PC-9 (cell line): ENCODE measurements at regions not wholly inside any gene's neighbourhood (a gene's known extent, or its start where the extent isn't known, plus 50 kb on each side); places are given as distances from the start of the nearest gene placed in this dataset.

Experiments
- BruUV-seq: library from RNA; stranded (reverse); fragments of 400-500 nt; replicated peaks from 2 replicates; lab custom pipeline; 2021; lab: Mats Ljungman, UMichigan
- CTCF ChIA-PET: fragments of 300-600 bp; sonication (Branson Sonifier 250); formaldehyde crosslinking; loops from one replicate; lab custom pipeline; 2022; ENCODE audit warnings: antibody characterized with exemption; lab: Charles Lee
- POLR2A ChIA-PET: fragments of 300-600 bp; sonication (Branson Sonifier 250); formaldehyde crosslinking; loops from one replicate; lab custom pipeline; 2022; ENCODE audit warnings: antibody characterized with exemption; ENCODE audit not compliant: unreplicated experiment; lab: Charles Lee
- DNase-seq, 2 experiments: peaks; one replicate each; pipeline versions ENCODE4 v3.0.0 to v3.0.0-alpha.2; 2015 to 2022; ENCODE audit warnings: mixed read lengths in 1 of 2
- H2AFZ ChIP-seq: fragments of 200-600 bp; sonication (generic); 2 replicates; pipeline ENCODE4 v1.8.1; 2017; ENCODE audit warnings: antibody characterized with exemption
- H3F3A ChIP-seq: fragments of 200-600 bp; sonication (generic); 2 replicates; pipeline ENCODE4 v1.8.1; 2017; ENCODE audit warnings: antibody characterized with exemption, mild to moderate bottlenecking, low read depth; ENCODE audit not compliant: insufficient read depth
- H3K27ac ChIP-seq: fragments of 200-600 bp; sonication (generic); 2 replicates; pipeline ENCODE4 v1.6.1; 2016; ENCODE audit warnings: mixed run types
- H3K27me3 ChIP-seq: fragments of 200-600 bp; sonication (generic); 2 replicates; pipeline ENCODE4 v1.6.1; 2016; ENCODE audit warnings: low read depth, mixed run types; ENCODE audit not compliant: insufficient read depth
- H3K36me3 ChIP-seq: fragments of 200-600 bp; sonication (generic); 2 replicates; pipeline ENCODE4 v1.6.1; 2016; ENCODE audit warnings: low read depth, mixed run types
- H3K4me1 ChIP-seq: fragments of 200-600 bp; sonication (generic); replicated peaks from 2 replicates; pipeline ENCODE4 v1.6.1; 2016; ENCODE audit warnings: mixed run types; ENCODE audit not compliant: insufficient read depth
- H3K4me2 ChIP-seq: fragments of 200-600 bp; sonication (generic); 2 replicates; pipeline ENCODE4 v1.6.1; 2017; ENCODE audit warnings: mixed run types
- H3K4me3 ChIP-seq: fragments of 200-600 bp; sonication (generic); 2 replicates; pipeline ENCODE4 v1.6.1; 2016; ENCODE audit warnings: mixed run types
- H3K79me2 ChIP-seq: fragments of 200-600 bp; sonication (generic); 2 replicates; pipeline ENCODE4 v1.6.1; 2017; ENCODE audit warnings: low read depth, mixed run types
- H3K9me2 ChIP-seq: fragments of 200-600 bp; sonication (generic); 2 replicates; pipeline ENCODE4 v1.8.1; 2017; ENCODE audit warnings: mild to moderate bottlenecking; ENCODE audit not compliant: insufficient read depth
- H3K9me3 ChIP-seq: fragments of 200-600 bp; sonication (generic); 2 replicates; pipeline ENCODE4 v1.8.1; 2016; ENCODE audit warnings: low read depth; ENCODE audit not compliant: insufficient read depth
- H4K20me1 ChIP-seq: fragments of 200-600 bp; sonication (generic); 2 replicates; pipeline ENCODE4 v1.8.1; 2017; ENCODE audit not compliant: insufficient read depth
- CTCF ChIP-seq: fragments of 200-600 bp; sonication (generic); conservative IDR thresholded peaks from 2 replicates; pipeline ENCODE4 v1.6.1; 2017; ENCODE audit warnings: mixed run types, antibody characterized with exemption, mild to moderate bottlenecking, moderate library complexity
- EZH2 ChIP-seq: fragments of 200-600 bp; sonication (generic); IDR thresholded peaks from 2 replicates; pipeline ENCODE4 v1.8.0; 2017; ENCODE audit warnings: antibody characterized with exemption, low read depth
- intact Hi-C: fragments of 100-400 bp; cut with micrococcal nuclease; formaldehyde crosslinking; loops from one replicate; pipeline ENCODE4 v1.10.0; 2022; ENCODE audit not compliant: unreplicated experiment

- DNase-seq = peak in 1 of 2 experiments; percentile 49
- Histone ChIP-seq H3K4me1 (no peaks in the 10 kb centered on the region), H3K79me2 (no peaks in the 10 kb centered on the region), H3K9me2 (no peaks in the 10 kb centered on the region), H2AFZ (no peak overlapping the region), H3K9me3 (no peaks in the 10 kb centered on the region), H3F3A (no peaks in the 10 kb centered on the region), H3K36me3 (no peaks in the 10 kb centered on the region), H3K27me3 (no peaks in the 10 kb centered on the region), H4K20me1 (no peaks in the 10 kb centered on the region), H3K27ac (no peak overlapping the region), H3K4me2 (no peak overlapping the region), H3K4me3 (no peak overlapping the region)
- TF ChIP-seq EZH2 (no peak), CTCF (no peak)
- ChIA-PET POLR2A (no interaction called here), CTCF (no interaction called here)
- no TSS peak for BruUV-seq
- intact Hi-C loops = no loop called here
Measured at GRCh38 chr7:81926-82756, 110.2 kb upstream of the FAM20C start.

GRCh38 chr7:82757-83155 lies 109.6 kb upstream of the FAM20C start:
- DNase-seq = no peak
- intact Hi-C loops = no loop called here
- no peaks in the 10 kb centered on the region for H3K79me2 ChIP-seq
- no peak overlapping the region for H3K4me3 ChIP-seq
- H3K27me3 ChIP-seq = no peaks in the 10 kb centered on the region
- H3K36me3 ChIP-seq = no peaks in the 10 kb centered on the region
- no peaks in the 10 kb centered on the region for H4K20me1 ChIP-seq
- H3K4me1 ChIP-seq = peaks cover 3% of the 10 kb centered on the region; the same call in 1 of the 2 replicates
- H3K9me3 ChIP-seq = no peaks in the 10 kb centered on the region
- no peak overlapping the region for H2AFZ ChIP-seq
- CTCF ChIA-PET = no interaction called here
- no peak overlapping the region for H3K4me2 ChIP-seq
- H3K9me2 ChIP-seq = no peaks in the 10 kb centered on the region
- no peak for TF ChIP-seq CTCF
- no peak for TF ChIP-seq EZH2
- H3K27ac ChIP-seq = no peak overlapping the region
- no TSS peak for BruUV-seq
- no peaks in the 10 kb centered on the region for H3F3A ChIP-seq
- POLR2A ChIA-PET = no interaction called here

GRCh38 chr7:83441-83840 lies 108.9 kb upstream of the FAM20C start:
- no peaks in the 10 kb centered on the region for H4K20me1 ChIP-seq
- no peak overlapping the region for H3K4me2 ChIP-seq
- H3K4me1 ChIP-seq = peaks cover 10% of the 10 kb centered on the region
- no peaks in the 10 kb centered on the region for H3K9me3 ChIP-seq
- no peak for DNase-seq
- CTCF ChIA-PET = no interaction called here
- no TSS peak for BruUV-seq
- no peak overlapping the region for H3K4me3 ChIP-seq
- no peaks in the 10 kb centered on the region for H3K36me3 ChIP-seq
- H3K79me2 ChIP-seq = no peaks in the 10 kb centered on the region
- no peaks in the 10 kb centered on the region for H3K27me3 ChIP-seq
- H3K9me2 ChIP-seq = no peaks in the 10 kb centered on the region
- no peak overlapping the region for H2AFZ ChIP-seq
- peaks cover 2% of the 10 kb centered on the region; the same call in 1 of the 2 replicates for H3F3A ChIP-seq
- POLR2A ChIA-PET = no interaction called here
- no peak for TF ChIP-seq EZH2
- TF ChIP-seq CTCF = no peak
- no peak overlapping the region for H3K27ac ChIP-seq
- intact Hi-C loops = no loop called here
